ENCODE measurements at regions not wholly inside any gene's neighbourhood (a gene's known extent, or its start where the extent isn't known, plus 50 kb on each side); places are given as distances from the start of the nearest gene placed in this dataset.

DNA sequence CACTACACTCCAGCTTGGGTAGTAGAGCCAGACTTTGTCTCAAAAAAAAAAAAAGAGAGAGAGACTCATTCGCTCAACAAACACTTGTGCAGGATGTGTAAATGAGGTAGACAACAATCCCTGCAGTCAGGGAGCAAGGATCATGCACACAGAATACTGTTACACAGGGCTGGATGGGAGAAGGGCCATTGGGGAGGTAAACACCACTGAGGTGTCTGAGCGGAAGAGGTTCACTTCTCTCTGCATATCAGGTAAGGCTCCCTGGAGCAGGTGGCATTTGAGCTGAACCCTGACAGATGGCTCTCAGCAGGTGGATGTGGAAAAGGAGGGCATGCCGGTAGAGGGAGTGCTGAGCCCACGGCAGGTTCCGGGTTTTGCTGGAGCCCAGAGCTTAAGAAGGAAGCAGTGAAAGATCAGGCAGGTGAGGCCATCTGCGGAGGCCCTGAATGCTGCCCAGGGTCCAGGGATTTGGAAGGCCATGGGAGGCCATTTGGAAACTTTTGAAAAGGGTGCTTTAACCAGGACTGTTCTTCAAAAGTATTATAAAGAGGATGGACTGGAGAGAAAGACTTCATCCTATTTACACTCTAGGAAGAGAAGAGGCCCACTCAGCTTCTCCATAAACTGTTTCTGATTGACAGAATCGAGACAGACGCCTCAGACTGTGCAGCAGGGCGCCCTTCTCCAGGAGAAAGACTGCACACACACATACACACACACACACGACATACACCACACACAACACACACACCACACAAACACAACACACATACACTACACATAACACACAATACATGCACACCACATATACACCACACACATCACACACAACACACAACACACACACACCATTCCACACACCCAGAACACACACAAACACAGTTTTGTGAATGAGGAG, 199.4 kb downstream of the USP12 start:
- ATAC-seq (ENCODE audit: low read depth), result peak; percentile 31
- Mint-ChIP-seq H3K27ac (peak overlapping the region; percentile 47), H3K4me1 (peaks cover 4% of the 10 kb centered on the region), H3K27me3 (peaks cover 7% of the 10 kb centered on the region), H3K9me3 (no peaks in the 10 kb centered on the region), H3K4me3 (no peak overlapping the region), H3K36me3 (ENCODE audit: low read depth) (no peaks in the 10 kb centered on the region)
- ChIA-PET CTCF (interaction anchor here (0.9 to 1.2 kb wide), 3 partner anchors 13 to 390 kb away, joined by 3 to 8 read pairs (median 3); no protein-coding TSS in a partner anchor), POLR2A (no interaction called here)
- intact Hi-C loops (cut with micrococcal nuclease), result no loop called here
- no peak for DNase-seq
- TF ChIP-seq, protein P1, sequence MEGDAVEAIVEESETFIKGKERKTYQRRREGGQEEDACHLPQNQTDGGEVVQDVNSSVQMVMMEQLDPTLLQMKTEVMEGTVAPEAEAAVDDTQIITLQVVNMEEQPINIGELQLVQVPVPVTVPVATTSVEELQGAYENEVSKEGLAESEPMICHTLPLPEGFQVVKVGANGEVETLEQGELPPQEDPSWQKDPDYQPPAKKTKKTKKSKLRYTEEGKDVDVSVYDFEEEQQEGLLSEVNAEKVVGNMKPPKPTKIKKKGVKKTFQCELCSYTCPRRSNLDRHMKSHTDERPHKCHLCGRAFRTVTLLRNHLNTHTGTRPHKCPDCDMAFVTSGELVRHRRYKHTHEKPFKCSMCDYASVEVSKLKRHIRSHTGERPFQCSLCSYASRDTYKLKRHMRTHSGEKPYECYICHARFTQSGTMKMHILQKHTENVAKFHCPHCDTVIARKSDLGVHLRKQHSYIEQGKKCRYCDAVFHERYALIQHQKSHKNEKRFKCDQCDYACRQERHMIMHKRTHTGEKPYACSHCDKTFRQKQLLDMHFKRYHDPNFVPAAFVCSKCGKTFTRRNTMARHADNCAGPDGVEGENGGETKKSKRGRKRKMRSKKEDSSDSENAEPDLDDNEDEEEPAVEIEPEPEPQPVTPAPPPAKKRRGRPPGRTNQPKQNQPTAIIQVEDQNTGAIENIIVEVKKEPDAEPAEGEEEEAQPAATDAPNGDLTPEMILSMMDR (IDR thresholded peaks at IDR 0.05), result no peak

DNA sequence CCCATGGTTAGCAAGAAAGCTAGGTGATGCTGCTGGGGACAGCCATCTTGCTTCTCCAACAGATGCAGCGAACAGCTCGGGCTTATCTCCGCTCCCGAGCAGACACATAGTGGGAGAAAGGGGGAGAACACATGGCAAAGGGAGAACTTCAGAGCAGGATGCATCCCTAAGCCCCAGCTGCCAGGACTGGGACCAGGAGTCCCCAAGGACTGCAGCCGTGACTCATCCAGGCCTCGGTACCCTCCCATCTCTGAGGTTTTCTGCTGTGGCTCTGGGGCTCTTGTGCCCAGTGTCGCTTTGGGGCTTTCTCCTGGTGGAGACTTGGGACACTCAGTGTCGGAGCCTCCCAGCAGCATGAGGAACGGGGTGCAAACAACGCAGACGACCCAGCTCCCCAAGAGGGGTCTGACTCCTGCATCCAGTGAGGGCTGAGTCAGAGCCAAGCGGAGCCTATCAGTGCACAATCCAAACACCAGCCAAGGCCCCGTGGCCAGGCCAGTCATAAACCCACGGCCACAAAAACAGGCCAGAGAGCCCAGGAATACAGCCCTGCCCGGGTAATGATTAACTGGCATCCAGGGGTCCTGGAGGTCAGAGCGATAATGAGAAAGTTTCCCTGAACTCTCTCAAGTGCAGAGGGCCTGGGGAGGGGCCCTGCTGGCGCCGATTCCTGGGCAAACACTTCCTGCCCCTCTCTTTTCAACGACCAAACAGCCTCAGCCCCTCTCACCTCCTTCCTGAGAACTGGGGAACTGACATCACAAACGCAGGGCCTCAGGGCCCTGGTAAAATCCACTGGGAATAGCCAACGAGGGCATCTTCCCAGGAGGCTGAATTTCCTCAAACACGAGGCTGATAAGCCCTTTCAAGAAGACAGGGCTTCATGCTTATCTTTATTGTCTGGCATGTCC, 202.9 kb downstream of the USP12 start:
- H3K27me3 Mint-ChIP-seq, result peaks cover 5% of the 10 kb centered on the region
- ATAC-seq (ENCODE audit: low read depth), result no peak
- no peaks in the 10 kb centered on the region for H3K36me3 Mint-ChIP-seq (ENCODE audit: low read depth)
- no peaks in the 10 kb centered on the region for H3K9me3 Mint-ChIP-seq
- POLR2A ChIA-PET, result no interaction called here
- CTCF ChIA-PET, result no interaction called here
- H3K27ac Mint-ChIP-seq, result no peak overlapping the region
- DNase-seq, result no peak
- intact Hi-C loops (cut with micrococcal nuclease), result no loop called here
- peaks cover 4% of the 10 kb centered on the region for H3K4me1 Mint-ChIP-seq
- H3K4me3 Mint-ChIP-seq, result no peak overlapping the region
- TF ChIP-seq, protein P1 (IDR thresholded peaks at IDR 0.05), result no peak

DNA sequence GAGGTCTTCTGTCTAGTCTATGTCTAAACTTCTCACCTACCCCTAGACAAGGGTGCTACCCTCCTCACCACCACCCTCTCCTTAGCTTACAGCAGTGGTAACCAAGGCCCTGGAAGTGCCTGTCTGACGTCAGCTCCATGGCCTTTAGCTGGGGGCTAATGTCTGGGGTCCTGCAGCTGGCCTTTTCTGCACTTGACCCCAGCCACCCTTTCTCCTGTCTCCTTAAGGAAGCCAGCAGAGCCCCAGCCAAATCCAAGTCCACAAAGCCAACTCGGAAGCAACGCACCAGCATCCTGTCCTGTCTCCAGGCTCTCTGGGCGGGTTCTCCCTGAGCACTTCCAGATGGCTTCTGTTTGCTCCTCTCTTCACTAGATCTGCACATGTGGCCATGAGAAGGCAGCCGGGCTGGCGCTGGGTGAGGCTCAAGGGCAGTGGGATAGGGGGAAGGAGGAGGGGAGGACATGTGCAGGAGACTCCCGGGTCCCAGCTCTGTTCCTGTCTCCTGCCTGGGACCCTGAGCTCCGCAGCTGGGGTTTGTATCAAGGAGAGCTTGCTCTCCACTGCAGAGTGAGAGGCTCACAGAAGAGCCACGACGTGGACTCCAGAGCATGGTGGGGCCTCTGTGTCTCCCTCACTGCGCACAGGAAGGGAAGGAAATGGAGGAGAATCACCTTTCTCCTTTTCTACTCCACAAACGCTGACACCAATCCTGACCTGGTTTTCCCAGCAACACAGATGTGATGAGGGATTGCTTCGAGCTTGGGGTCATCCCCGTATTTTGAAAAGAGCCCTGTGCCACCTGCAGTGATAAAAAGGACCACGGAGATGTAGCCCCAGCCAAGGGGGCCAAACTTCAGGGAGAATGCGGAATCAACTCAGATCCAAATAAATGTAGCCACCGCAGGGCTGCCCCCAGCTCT, 204.2 kb downstream of the USP12 start:
- TF ChIP-seq, protein P1 (IDR thresholded peaks at IDR 0.05), result no peak
- Mint-ChIP-seq H3K4me1 (peaks cover 4% of the 10 kb centered on the region), H3K9me3 (no peaks in the 10 kb centered on the region), H3K36me3 (ENCODE audit: low read depth) (no peaks in the 10 kb centered on the region), H3K4me3 (no peak overlapping the region), H3K27ac (no peak overlapping the region), H3K27me3 (peaks cover 5% of the 10 kb centered on the region)
- DNase-seq (no peak), ATAC-seq (ENCODE audit: low read depth) (no peak)
- intact Hi-C loops (cut with micrococcal nuclease), result no loop called here
- POLR2A ChIA-PET, result interaction anchor here (0.6 kb wide), 1 partner anchor 20 kb away, joined by 3 read pairs; no protein-coding TSS in a partner anchor
- CTCF ChIA-PET, result no interaction called here

DNA sequence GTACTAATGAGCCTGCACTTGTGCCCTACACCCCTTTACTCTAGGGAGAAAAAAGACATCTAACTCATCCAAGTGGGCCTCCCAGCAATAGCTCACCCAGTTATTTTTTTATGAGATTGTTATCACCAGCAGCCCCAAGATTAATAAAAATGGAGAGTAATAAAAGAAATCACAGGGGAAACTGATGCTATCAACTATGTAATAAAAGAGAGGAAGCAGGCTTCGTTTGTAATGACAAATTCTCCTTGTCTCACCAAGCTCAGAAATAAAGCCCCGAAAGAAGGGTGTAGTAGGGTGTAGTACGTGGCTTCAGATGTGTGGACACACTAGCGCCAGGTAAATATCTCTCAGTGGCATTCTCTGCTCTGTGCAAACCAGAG, 204.9 kb downstream of the USP12 start:
- Mint-ChIP-seq H3K27ac (no peak overlapping the region), H3K36me3 (ENCODE audit: low read depth) (no peaks in the 10 kb centered on the region), H3K4me1 (no peaks in the 10 kb centered on the region), H3K9me3 (no peaks in the 10 kb centered on the region), H3K27me3 (peaks cover 6% of the 10 kb centered on the region), H3K4me3 (no peak overlapping the region)
- intact Hi-C loops (cut with micrococcal nuclease), result no loop called here
- ATAC-seq (ENCODE audit: low read depth) (no peak), DNase-seq (no peak)
- ChIA-PET CTCF (no interaction called here), POLR2A (no interaction called here)
- TF ChIP-seq, protein P1 (IDR thresholded peaks at IDR 0.05), result no peak
